Adrenal gland (tissue), 9 donors: ENCODE measurements at regions not wholly inside any gene's neighbourhood (a gene's known extent, or its start where the extent isn't known, plus 50 kb on each side); places are given as distances from the start of the nearest gene placed in this dataset.
"Not testable (repeated sequence)": the region's sequence is repeated elsewhere in the genome, so short reads cannot be mapped to it uniquely, and the experiment has no call there.

Experiments
- DNase-seq, 7 donors: peaks; one replicate each; pipeline ENCODE4 v3.0.0-alpha.2; 2019 to 2020
- H3K27ac ChIP-seq, 5 donors: fragments of 200-600 bp; sonication (generic) in 4 of 5; 1 replicate in 3 of 5; 2 replicates in 2 of 5; pipeline versions ENCODE4 v1.5.1 to v1.8.0; 2016 to 2020; ENCODE audit warnings: mild to moderate bottlenecking in 1 of 5
- H3K27me3 ChIP-seq: fragments of 200-600 bp; 2 replicates; pipeline ENCODE4 v1.8.0; 2021
- H3K36me3 ChIP-seq, 2 donors: fragments of 200-600 bp; replicated peaks in 1 of 2; 1 replicate in 1 of 2; 2 replicates in 1 of 2; pipeline versions ENCODE4 v1.5.1 to v1.8.0; 2018 to 2022
- H3K4me1 ChIP-seq, 2 donors: fragments of 200-600 bp; replicated peaks in 1 of 2; 1 replicate in 1 of 2; 2 replicates in 1 of 2; pipeline versions ENCODE4 v1.5.1 to v1.8.0; 2018 to 2021
- H3K4me3 ChIP-seq, 4 donors: fragments of 200-600 bp; sonication (generic) in 3 of 4; one replicate each; pipeline ENCODE4 v1.5.1; 2016 to 2018
- H3K9me3 ChIP-seq, 3 donors: fragments of 200-600 bp; sonication (generic) in 1 of 3; replicated peaks in 1 of 3; 1 replicate in 2 of 3; 2 replicates in 1 of 3; pipeline versions ENCODE4 v1.5.1 to v1.8.0; 2016 to 2021
- POLR2A ChIP-seq, 2 donors: fragments of 450-650 bp; IDR thresholded peaks; one replicate each; pipeline ENCODE4 v1.6.1; 2017; ENCODE audit warnings: antibody characterized with exemption in 2 of 2, mild to moderate bottlenecking in 2 of 2, moderate library complexity in 1 of 2
- WGBS, 4 donors: extraction: QIAGEN DNeasy Blood & Tissue Kit in 2 of 4; methylation state at CpG; one replicate each; pipeline versions ENCODE4 v1.1.5 to v1.1.7; 2013 to 2017; 5-methylcytosine and 5-hydroxymethylcytosine counted together
- intact Hi-C, 2 donors: fragments of 100-400 bp; cut with DNase I; formaldehyde crosslinking; loops; one replicate each; pipeline versions ENCODE4 v1.14.1 to v1.15.0; 2022 to 2023
- TF ChIP-seq, protein P1 (sequence below), 6 experiments: fragments of 450-650 bp in 4 of 6; fragments of 200-600 bp in 2 of 6; sonication (generic) in 1 of 6; IDR thresholded peaks; 1 replicate in 5 of 6; 2 replicates in 1 of 6; pipeline versions ENCODE4 v1.5.1 to v1.8.0; 2016 to 2021; ENCODE audit warnings: antibody characterized with exemption in 6 of 6, mild to moderate bottlenecking in 2 of 6, moderate library complexity in 1 of 6
- donor health status: healthy with polysubstance abuse.
- donor health status: Bipolar disorder and iron deficiency.
- donor health status: DM: yes; HTN: yes; CAD: no.
- donor health status: DM: no; HTN: no; CAD: no.
- donor health status: DM: no; HTN: no; CAD: no.

DNA sequence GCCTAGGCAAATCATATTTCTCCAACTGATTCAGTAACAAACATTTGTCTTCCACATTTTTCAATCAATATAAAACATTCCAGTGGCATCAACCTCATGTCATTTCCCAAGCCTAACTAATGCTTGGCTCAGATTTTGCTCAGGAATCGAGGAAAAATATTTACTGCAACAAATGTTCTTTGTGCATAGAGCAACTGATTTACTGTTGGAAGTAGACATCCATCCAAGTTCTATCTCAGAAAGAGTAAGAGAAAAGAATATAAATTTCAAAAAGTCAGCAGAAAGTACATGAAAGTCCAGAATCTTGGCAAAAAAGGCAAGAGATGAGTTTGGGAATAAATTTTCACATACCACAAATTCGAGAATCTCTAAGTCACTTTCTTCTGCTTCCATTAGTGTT is 2245.0 kb upstream of the RAG2 start:
- Histone ChIP-seq H3K9me3 (peaks cover 0 to 7% (median 0%) of the 10 kb centered on the region in 3 donors), H3K4me3 (no peak overlapping the region), H3K36me3 (no peaks in the 10 kb centered on the region), H3K27me3 (no peaks in the 10 kb centered on the region), H3K4me1 (peaks cover 3 to 6% of the 10 kb centered on the region in 2 donors), H3K27ac (no peak overlapping the region)
- intact Hi-C loops = no loop called here
- DNase-seq = no peak
- 65 to 73% (median 66%) methylated on average over 2 of the region's 2 CpGs for WGBS, 4 donors
- TF ChIP-seq, protein P1, sequence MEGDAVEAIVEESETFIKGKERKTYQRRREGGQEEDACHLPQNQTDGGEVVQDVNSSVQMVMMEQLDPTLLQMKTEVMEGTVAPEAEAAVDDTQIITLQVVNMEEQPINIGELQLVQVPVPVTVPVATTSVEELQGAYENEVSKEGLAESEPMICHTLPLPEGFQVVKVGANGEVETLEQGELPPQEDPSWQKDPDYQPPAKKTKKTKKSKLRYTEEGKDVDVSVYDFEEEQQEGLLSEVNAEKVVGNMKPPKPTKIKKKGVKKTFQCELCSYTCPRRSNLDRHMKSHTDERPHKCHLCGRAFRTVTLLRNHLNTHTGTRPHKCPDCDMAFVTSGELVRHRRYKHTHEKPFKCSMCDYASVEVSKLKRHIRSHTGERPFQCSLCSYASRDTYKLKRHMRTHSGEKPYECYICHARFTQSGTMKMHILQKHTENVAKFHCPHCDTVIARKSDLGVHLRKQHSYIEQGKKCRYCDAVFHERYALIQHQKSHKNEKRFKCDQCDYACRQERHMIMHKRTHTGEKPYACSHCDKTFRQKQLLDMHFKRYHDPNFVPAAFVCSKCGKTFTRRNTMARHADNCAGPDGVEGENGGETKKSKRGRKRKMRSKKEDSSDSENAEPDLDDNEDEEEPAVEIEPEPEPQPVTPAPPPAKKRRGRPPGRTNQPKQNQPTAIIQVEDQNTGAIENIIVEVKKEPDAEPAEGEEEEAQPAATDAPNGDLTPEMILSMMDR (IDR thresholded peaks at IDR 0.05) = no peak
- TF ChIP-seq POLR2A (IDR thresholded peaks at IDR 0.05) = no peak

DNA sequence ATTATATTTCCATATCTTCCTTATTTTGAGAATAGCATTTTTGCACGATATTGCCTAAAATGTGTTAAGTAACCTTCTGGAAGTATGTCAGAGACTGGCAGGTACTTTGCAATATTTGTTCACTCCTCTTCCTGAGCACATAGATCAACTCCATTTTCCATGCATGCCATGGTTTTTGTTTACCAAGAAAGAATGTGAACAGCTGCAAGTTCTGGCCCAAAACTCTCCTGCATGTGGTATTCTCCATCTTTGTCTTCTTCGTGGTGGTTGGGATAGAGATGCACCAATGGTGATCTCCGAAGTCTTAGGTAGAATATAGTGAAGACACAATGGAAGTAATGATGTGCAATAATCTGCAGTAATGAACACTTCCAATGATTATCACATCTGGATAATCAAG is 2241.0 kb upstream of the RAG2 start:
- Histone ChIP-seq H3K9me3 (peaks cover 0 to 7% (median 0%) of the 10 kb centered on the region in 3 donors), H3K4me1 (peaks cover 5 to 6% of the 10 kb centered on the region in 2 donors), H3K36me3 (no peaks in the 10 kb centered on the region), H3K27ac (no peak overlapping the region), H3K4me3 (no peak overlapping the region), H3K27me3 (no peaks in the 10 kb centered on the region)
- no peak for DNase-seq
- 84 to 91% (median 87%) methylated on average over 3 of the region's 3 CpGs for WGBS, 4 donors
- TF ChIP-seq, protein P1 (IDR thresholded peaks at IDR 0.05) = no peak
- no peak for TF ChIP-seq POLR2A (IDR thresholded peaks at IDR 0.05)
- intact Hi-C loops = no loop called here

DNA sequence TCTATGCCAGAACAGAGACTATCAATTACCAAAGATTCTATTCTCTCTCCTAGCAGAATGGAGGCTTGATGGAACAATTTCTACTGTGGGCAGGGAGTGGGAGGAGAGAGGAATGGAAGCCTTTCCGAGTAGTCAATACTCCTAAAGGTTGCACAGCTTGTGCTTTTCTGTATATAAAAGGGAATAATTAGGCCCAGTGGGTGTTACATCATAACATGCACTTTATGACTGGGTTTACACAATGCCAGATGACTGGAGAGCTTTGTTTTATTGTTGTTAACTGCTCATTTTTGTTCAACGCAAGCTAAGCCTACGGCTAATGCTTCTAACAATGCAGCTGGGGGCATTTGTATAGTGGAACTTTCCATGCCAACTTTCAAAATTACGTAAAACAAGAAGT is 2237.9 kb upstream of the RAG2 start:
- H3K4me3 ChIP-seq = no peak overlapping the region
- peaks cover 5 to 6% of the 10 kb centered on the region in 2 donors for H3K4me1 ChIP-seq
- TF ChIP-seq, protein P1 (IDR thresholded peaks at IDR 0.05) = no peak
- TF ChIP-seq POLR2A (IDR thresholded peaks at IDR 0.05) = no peak
- no peak for DNase-seq
- no peaks in the 10 kb centered on the region for H3K36me3 ChIP-seq
- intact Hi-C loops = no loop called here
- H3K27me3 ChIP-seq = no peaks in the 10 kb centered on the region
- 88 to 92% (median 91%) methylated on average over 4 of the region's 4 CpGs for WGBS, 4 donors
- H3K27ac ChIP-seq = no peak overlapping the region
- no peaks in the 10 kb centered on the region for H3K9me3 ChIP-seq

DNA sequence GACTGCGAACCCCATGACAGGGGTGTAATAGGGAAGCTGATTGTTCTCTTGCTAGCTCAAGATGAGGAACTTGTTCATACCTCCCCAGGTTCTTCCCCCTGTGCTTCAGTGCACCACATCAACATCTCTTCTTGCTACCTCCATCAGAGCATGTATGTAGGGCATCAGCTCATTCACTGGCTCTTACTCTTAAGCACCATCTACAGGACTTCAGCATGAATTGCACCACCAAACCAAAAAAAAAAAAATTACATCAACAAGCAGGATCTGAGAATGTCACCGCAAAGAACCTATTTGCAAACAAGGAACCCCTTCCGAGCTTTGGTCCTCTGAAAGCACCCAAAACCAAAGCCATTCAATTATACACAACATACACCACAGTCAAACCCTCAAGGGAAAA is 2226.5 kb upstream of the RAG2 start:
- no peaks in the 10 kb centered on the region for H3K36me3 ChIP-seq
- no peak overlapping the region for H3K4me3 ChIP-seq
- WGBS, 4 donors = 66 to 84% (median 77%) methylated on average over 3 of the region's 3 CpGs
- intact Hi-C loops = no loop called here
- H3K4me1 ChIP-seq = no peaks in the 10 kb centered on the region
- peaks cover 0 to 12% (median 0%) of the 10 kb centered on the region in 3 donors for H3K9me3 ChIP-seq
- H3K27ac ChIP-seq = no peak overlapping the region
- DNase-seq = no peak
- H3K27me3 ChIP-seq = no peaks in the 10 kb centered on the region
- TF ChIP-seq POLR2A (IDR thresholded peaks at IDR 0.05) = no peak
- TF ChIP-seq, protein P1 (IDR thresholded peaks at IDR 0.05) = peak in 2 of 6 experiments; percentile 14 to 41

DNA sequence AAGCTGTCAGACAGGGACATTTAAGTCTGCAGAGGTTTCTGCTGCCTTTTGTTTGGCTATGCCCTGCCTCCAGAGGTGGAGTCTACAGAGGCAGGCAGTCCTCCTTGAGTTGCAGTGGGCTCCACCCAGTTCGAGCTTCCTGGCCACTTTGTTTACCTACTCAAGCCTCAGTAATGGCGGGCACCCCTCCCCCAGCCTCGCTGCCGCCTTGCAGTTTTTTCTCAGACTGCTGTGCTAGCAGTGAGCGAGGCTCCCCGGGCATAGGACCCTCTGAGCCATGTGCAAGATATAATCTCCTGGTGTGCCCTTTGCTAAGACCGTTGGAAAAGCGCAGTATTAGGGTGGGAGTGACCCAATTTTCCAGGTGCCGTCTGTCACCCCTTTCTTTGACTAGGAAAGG is 2223.8 kb upstream of the RAG2 start:
- intact Hi-C loops, DNase-seq, H3K27me3 ChIP-seq, H3K4me3 ChIP-seq, H3K36me3 ChIP-seq, H3K27ac ChIP-seq, H3K4me1 ChIP-seq, H3K9me3 ChIP-seq: not testable (repeated sequence)
- 88 to 93% (median 89%) methylated on average over 9 of the region's 9 CpGs for WGBS, 4 donors
